IPS-18a (cell line): ENCODE measurements at regions not wholly inside any gene's neighbourhood (a gene's known extent, or its start where the extent isn't known, plus 50 kb on each side); places are given as distances from the start of the nearest gene placed in this dataset.

Experiments
- H3K27ac ChIP-seq: one replicate; pipeline ENCODE4 v1.5.1; 2013; ENCODE audit warnings: low read length
- H3K27me3 ChIP-seq: one replicate; pipeline ENCODE4 v1.6.1; 2013; ENCODE audit warnings: mild to moderate bottlenecking, low read length; ENCODE audit not compliant: control insufficient read depth, insufficient read depth
- H3K36me3 ChIP-seq: one replicate; pipeline ENCODE4 v1.6.1; 2013; ENCODE audit warnings: low read depth, low read length; ENCODE audit not compliant: control insufficient read depth
- H3K4me1 ChIP-seq: one replicate; pipeline ENCODE4 v1.6.1; 2013; ENCODE audit warnings: low read depth, low read length; ENCODE audit not compliant: control insufficient read depth
- H3K4me3 ChIP-seq: one replicate; pipeline ENCODE4 v1.5.1; 2013; ENCODE audit warnings: low read length
- H3K9ac ChIP-seq: one replicate; pipeline ENCODE4 v1.6.1; 2013; ENCODE audit warnings: mild to moderate bottlenecking, low read length, moderate library complexity
- H3K9me3 ChIP-seq: one replicate; pipeline ENCODE4 v1.6.1; 2013; ENCODE audit warnings: low read depth, low read length; ENCODE audit not compliant: control insufficient read depth

GRCh38 chr15:79168922-79169456 lies 78.4 kb upstream of the RASGRF1 start:
- H3K4me1 ChIP-seq = peaks cover 13% of the 10 kb centered on the region

GRCh38 chr15:79167776-79168175 lies 77.2 kb upstream of the RASGRF1 start:
- H3K9ac ChIP-seq = no peak overlapping the region
- no peaks in the 10 kb centered on the region for H3K36me3 ChIP-seq
- no peak overlapping the region for H3K4me3 ChIP-seq
- H3K27me3 ChIP-seq = no peaks in the 10 kb centered on the region
- H3K9me3 ChIP-seq = no peaks in the 10 kb centered on the region
- peaks cover 13% of the 10 kb centered on the region for H3K4me1 ChIP-seq
- no peak overlapping the region for H3K27ac ChIP-seq

More at GRCh38 chr15:79168922-79169456, 78.4 kb upstream of the RASGRF1 start:
- no peaks in the 10 kb centered on the region for H3K36me3 ChIP-seq
- no peak overlapping the region for H3K27ac ChIP-seq
- no peaks in the 10 kb centered on the region for H3K27me3 ChIP-seq
- no peaks in the 10 kb centered on the region for H3K9me3 ChIP-seq
- no peak overlapping the region for H3K9ac ChIP-seq
- no peak overlapping the region for H3K4me3 ChIP-seq

GRCh38 chr15:79166311-79166955 lies 75.9 kb upstream of the RASGRF1 start:
- H3K27ac ChIP-seq = no peak overlapping the region
- peaks cover 7% of the 10 kb centered on the region for H3K4me1 ChIP-seq
- no peak overlapping the region for H3K4me3 ChIP-seq
- H3K9me3 ChIP-seq = no peaks in the 10 kb centered on the region
- no peak overlapping the region for H3K9ac ChIP-seq
- H3K27me3 ChIP-seq = no peaks in the 10 kb centered on the region
- H3K36me3 ChIP-seq = no peaks in the 10 kb centered on the region

GRCh38 chr15:79164465-79164864 lies 73.9 kb upstream of the RASGRF1 start:
- peaks cover 3% of the 10 kb centered on the region for H3K4me1 ChIP-seq
- no peak overlapping the region for H3K9ac ChIP-seq
- H3K36me3 ChIP-seq = no peaks in the 10 kb centered on the region
- H3K4me3 ChIP-seq = no peak overlapping the region
- no peak overlapping the region for H3K27ac ChIP-seq
- no peaks in the 10 kb centered on the region for H3K27me3 ChIP-seq
- no peaks in the 10 kb centered on the region for H3K9me3 ChIP-seq

- Histone ChIP-seq H3K27me3 (no peaks in the 10 kb centered on the region), H3K36me3 (no peaks in the 10 kb centered on the region), H3K9me3 (no peaks in the 10 kb centered on the region)
Measured at GRCh38 chr15:79164043-79164442, 73.5 kb upstream of the RASGRF1 start.

GRCh38 chr15:79163395-79163794 lies 72.8 kb upstream of the RASGRF1 start:
- no peaks in the 10 kb centered on the region for H3K27me3 ChIP-seq
- H3K4me3 ChIP-seq = no peak overlapping the region
- no peaks in the 10 kb centered on the region for H3K36me3 ChIP-seq
- H3K4me1 ChIP-seq = no peaks in the 10 kb centered on the region
- H3K9ac ChIP-seq = no peak overlapping the region
- no peak overlapping the region for H3K27ac ChIP-seq
- H3K9me3 ChIP-seq = no peaks in the 10 kb centered on the region

More at GRCh38 chr15:79164043-79164442, 73.5 kb upstream of the RASGRF1 start:
- Histone ChIP-seq H3K4me1 (peaks cover under 1% of the 10 kb centered on the region), H3K4me3 (no peak overlapping the region), H3K9ac (no peak overlapping the region), H3K27ac (no peak overlapping the region)

GRCh38 chr15:79161837-79162508 lies 71.4 kb upstream of the RASGRF1 start:
- H3K9me3 ChIP-seq = no peaks in the 10 kb centered on the region
- no peak overlapping the region for H3K27ac ChIP-seq

GRCh38 chr15:79160211-79160610 lies 69.6 kb upstream of the RASGRF1 start:
- Histone ChIP-seq H3K27ac (no peak overlapping the region), H3K27me3 (no peaks in the 10 kb centered on the region), H3K9me3 (no peaks in the 10 kb centered on the region), H3K9ac (no peak overlapping the region), H3K36me3 (no peaks in the 10 kb centered on the region), H3K4me3 (no peak overlapping the region), H3K4me1 (no peaks in the 10 kb centered on the region)

More at GRCh38 chr15:79161837-79162508, 71.4 kb upstream of the RASGRF1 start:
- Histone ChIP-seq H3K4me3 (no peak overlapping the region), H3K9ac (no peak overlapping the region), H3K36me3 (no peaks in the 10 kb centered on the region), H3K27me3 (no peaks in the 10 kb centered on the region), H3K4me1 (no peaks in the 10 kb centered on the region)

GRCh38 chr15:79157631-79158592 lies 67.3 kb upstream of the RASGRF1 start:
- Histone ChIP-seq H3K9ac (no peak overlapping the region), H3K9me3 (no peaks in the 10 kb centered on the region), H3K27me3 (no peaks in the 10 kb centered on the region), H3K27ac (no peak overlapping the region), H3K36me3 (no peaks in the 10 kb centered on the region), H3K4me1 (peaks cover 9% of the 10 kb centered on the region), H3K4me3 (no peak overlapping the region)

GRCh38 chr15:79156704-79157375 lies 66.3 kb upstream of the RASGRF1 start:
- Histone ChIP-seq H3K36me3 (no peaks in the 10 kb centered on the region), H3K9me3 (no peaks in the 10 kb centered on the region), H3K9ac (no peak overlapping the region), H3K4me1 (peaks cover 9% of the 10 kb centered on the region), H3K27ac (no peak overlapping the region), H3K4me3 (no peak overlapping the region), H3K27me3 (no peaks in the 10 kb centered on the region)
